ENCODE measurements at regions not wholly inside any gene's neighbourhood (a gene's known extent, or its start where the extent isn't known, plus 50 kb on each side); places are given as distances from the start of the nearest gene placed in this dataset.

GRCh38 chr2:13545320-13545719, 828.6 kb downstream of the TRIB2 start:
- no peaks in the 10 kb centered on the region for H3K79me2 ChIP-seq (ENCODE audit: insufficient read depth, low read length)
- no peak overlapping the region for H3K27ac Mint-ChIP-seq
- no peak overlapping the region for H3K4ac ChIP-seq (ENCODE audit: low read depth, low read length)

More at GRCh38 chr2:13545320-13545719, 828.6 kb downstream of the TRIB2 start:
- no peak for DNase-seq
- Histone ChIP-seq H4K8ac (replicated peaks; ENCODE audit: insufficient read length, low read depth, low read length) (no peak overlapping the region), H4K5ac (ENCODE audit: insufficient read length, low read depth, low read length) (no peak overlapping the region), H4K91ac (ENCODE audit: insufficient read length, low read depth, low read length) (no peak overlapping the region), H3K9ac (ENCODE audit: extremely low read depth, insufficient read length, low read length) (no peak overlapping the region), H2BK15ac (ENCODE audit: low read depth, low read length) (no peak overlapping the region), H2AK5ac (ENCODE audit: insufficient read length, low read length) (no peak overlapping the region), H3K23me2 (ENCODE audit: insufficient read length, low read depth, low read length, poor library complexity, severe bottlenecking) (no peaks in the 10 kb centered on the region), H3K27ac (ENCODE audit: insufficient read length, low read depth, low read length) (no peak overlapping the region), H2AFZ (ENCODE audit: low read length) (no peak overlapping the region), H4K20me1 (ENCODE audit: control insufficient read depth, insufficient read depth, insufficient read length) (no peaks in the 10 kb centered on the region), H3K14ac (ENCODE audit: insufficient read depth, low read length) (no peak overlapping the region), H3T11ph (ENCODE audit: low read length) (no peak overlapping the region), H3K23ac (ENCODE audit: insufficient read length, low read depth, low read length) (no peak overlapping the region), H3K27me3 (ENCODE audit: insufficient read depth, low read length) (no peaks in the 10 kb centered on the region), H2BK12ac (ENCODE audit: insufficient read length, low read depth, low read length) (no peak overlapping the region), H3K4me2 (ENCODE audit: insufficient read depth, insufficient read length, low read length) (no peak overlapping the region), H2BK20ac (ENCODE audit: low read depth, low read length, poor library complexity, severe bottlenecking) (no peak overlapping the region), H3K56ac (ENCODE audit: insufficient read length, low read depth, low read length) (no peak overlapping the region), H3K79me1 (ENCODE audit: insufficient read depth, low read depth, low read length, poor library complexity, severe bottlenecking) (no peaks in the 10 kb centered on the region), H3K9me3 (ENCODE audit: control insufficient read depth, low read depth, low read length) (no peaks in the 10 kb centered on the region), H2BK120ac (ENCODE audit: low read depth, low read length, poor library complexity, severe bottlenecking) (no peak overlapping the region), H3K18ac (ENCODE audit: insufficient read length, low read depth, low read length) (no peak overlapping the region), H2BK5ac (ENCODE audit: insufficient read length, low read length) (no peak overlapping the region), H3K4me1 (ENCODE audit: insufficient read depth, low read length) (no peaks in the 10 kb centered on the region)
- H3K4me1 Mint-ChIP-seq: no peaks in the 10 kb centered on the region
- no peak for TF ChIP-seq CTCF (conservative IDR thresholded peaks at IDR 0.05)
- no CpG with 5 or more reads among the region's 2 CpGs for WGBS (ENCODE audit: extremely low coverage, insufficient read length, low lambda C conversion rate)
- no peaks in the 10 kb centered on the region; the same call in 1 of the 2 replicates for H3K27me3 Mint-ChIP-seq (ENCODE audit: low read depth)
- H3K9me3 Mint-ChIP-seq: no peaks in the 10 kb centered on the region
- no peaks in the 10 kb centered on the region for H3K36me3 Mint-ChIP-seq (ENCODE audit: insufficient read depth in 1 of 3, low read depth in 3 of 3)
- H3K4me3 Mint-ChIP-seq: no peak overlapping the region
